A673 (cell line): ENCODE measurements at regions not wholly inside any gene's neighbourhood (a gene's known extent, or its start where the extent isn't known, plus 50 kb on each side); places are given as distances from the start of the nearest gene placed in this dataset.

Experiments used
- BruUV-seq: library from RNA; stranded (reverse); fragments of 400-500 nt; replicated peaks from 2 replicates; lab custom pipeline; 2021; lab: Mats Ljungman, UMichigan
- CTCF ChIA-PET: fragments of 300-600 bp; sonication (Branson Sonifier 250); formaldehyde crosslinking; loops from one replicate; lab custom pipeline; 2022; ENCODE audit warnings: antibody characterized with exemption; lab: Charles Lee
- POLR2A ChIA-PET: fragments of 300-600 bp; sonication (Branson Sonifier 250); formaldehyde crosslinking; loops from one replicate; lab custom pipeline; 2022; ENCODE audit warnings: antibody characterized with exemption; ENCODE audit not compliant: low non-redundant PET; lab: Charles Lee
- DNase-seq: peaks from one replicate; pipeline ENCODE4 v3.0.0-alpha.2; 2015; ENCODE audit warnings: low spot score
- H3K27ac ChIP-seq: fragments of 200-600 bp; sonication (generic); 2 replicates; pipeline ENCODE4 v1.5.1; 2016; ENCODE audit warnings: mixed run types, low read depth, mild to moderate bottlenecking, mixed read lengths, antibody characterized with exemption, low read length; ENCODE audit not compliant: poor library complexity, severe bottlenecking
- H3K27me3 ChIP-seq: fragments of 200-600 bp; sonication (generic); replicated peaks from 2 replicates; pipeline ENCODE4 v1.6.1; 2017; ENCODE audit warnings: mixed run types, low read depth, mild to moderate bottlenecking, mixed read lengths, antibody characterized with exemption, low read length; ENCODE audit not compliant: insufficient read depth, poor library complexity
- H3K36me3 ChIP-seq: fragments of 200-600 bp; sonication (generic); 2 replicates; pipeline ENCODE4 v1.6.1; 2016; ENCODE audit warnings: mixed run types, mild to moderate bottlenecking, mixed read lengths, antibody characterized with exemption, low read length; ENCODE audit not compliant: insufficient read depth, poor library complexity, severe bottlenecking
- H3K4me1 ChIP-seq: fragments of 200-600 bp; sonication (generic); 2 replicates; pipeline ENCODE4 v1.6.1; 2017; ENCODE audit warnings: mixed run types, mild to moderate bottlenecking, mixed read lengths, antibody characterized with exemption, low read length; ENCODE audit not compliant: insufficient read depth, poor library complexity, severe bottlenecking
- H3K4me3 ChIP-seq: fragments of 200-600 bp; sonication (generic); 2 replicates; pipeline ENCODE4 v1.5.1; 2016; ENCODE audit warnings: low read depth, mixed run types, mild to moderate bottlenecking, mixed read lengths, low read length; ENCODE audit not compliant: poor library complexity, severe bottlenecking
- H3K9me3 ChIP-seq: fragments of 200-600 bp; sonication (generic); 2 replicates; pipeline ENCODE4 v1.6.1; 2016; ENCODE audit warnings: mixed run types, low read depth, mild to moderate bottlenecking, mixed read lengths, antibody characterized with exemption, low read length; ENCODE audit not compliant: poor library complexity, severe bottlenecking
- CTCF ChIP-seq: fragments of 300-800, 200-600 bp; sonication (generic); conservative IDR thresholded peaks from 2 replicates; pipeline ENCODE4 v1.5.1; 2017; ENCODE audit warnings: low read depth, mild to moderate bottlenecking, antibody characterized with exemption, low read length, moderate library complexity, mixed read lengths
- EZH2 ChIP-seq: fragments of 200-600 bp; sonication (generic); IDR thresholded peaks from 2 replicates; pipeline ENCODE4 v1.6.1; 2017; ENCODE audit warnings: borderline replicate concordance, low read depth, mild to moderate bottlenecking, mixed read lengths, antibody characterized with exemption, low read length; ENCODE audit not compliant: poor library complexity, severe bottlenecking
- intact Hi-C: fragments of 100-400 bp; cut with micrococcal nuclease; formaldehyde crosslinking; loops from one replicate; pipeline ENCODE4 v1.10.0; 2022; ENCODE audit not compliant: unreplicated experiment

- Histone ChIP-seq H3K4me3 (no peak overlapping the region), H3K27me3 (no peaks in the 10 kb centered on the region), H3K36me3 (no peaks in the 10 kb centered on the region), H3K27ac (no peak overlapping the region), H3K4me1 (no peaks in the 10 kb centered on the region), H3K9me3 (no peaks in the 10 kb centered on the region)
- TF ChIP-seq EZH2 (no peak), CTCF (no peak)
- POLR2A ChIA-PET = no interaction called here
- CTCF ChIA-PET = no interaction called here
- BruUV-seq = no TSS peak
- intact Hi-C loops = no loop called here
- DNase-seq = no peak
Observed at GRCh38 chr13:106241974-106242953, 293.2 kb downstream of the EFNB2 start.

GRCh38 chr13:106238690-106239089 lies 296.8 kb downstream of the EFNB2 start:
- intact Hi-C loops = no loop called here
- no peak overlapping the region for H3K27ac ChIP-seq
- no peaks in the 10 kb centered on the region for H3K4me1 ChIP-seq
- no TSS peak for BruUV-seq
- H3K36me3 ChIP-seq = no peaks in the 10 kb centered on the region
- H3K4me3 ChIP-seq = no peak overlapping the region
- no peak for DNase-seq
- POLR2A ChIA-PET = no interaction called here
- TF ChIP-seq CTCF = no peak
- TF ChIP-seq EZH2 = no peak
- H3K9me3 ChIP-seq = no peaks in the 10 kb centered on the region
- CTCF ChIA-PET = no interaction called here
- no peaks in the 10 kb centered on the region for H3K27me3 ChIP-seq

GRCh38 chr13:106234636-106235035 lies 300.8 kb downstream of the EFNB2 start:
- ChIA-PET POLR2A (interaction anchor here (1.0 kb wide), 1 partner anchor 222 kb away, joined by 3 read pairs; no protein-coding TSS in a partner anchor), CTCF (no interaction called here)
- Histone ChIP-seq H3K36me3 (no peaks in the 10 kb centered on the region), H3K4me1 (no peaks in the 10 kb centered on the region), H3K4me3 (no peak overlapping the region), H3K9me3 (no peaks in the 10 kb centered on the region), H3K27me3 (no peaks in the 10 kb centered on the region), H3K27ac (no peak overlapping the region)
- TF ChIP-seq EZH2 = no peak
- no peak for TF ChIP-seq CTCF
- BruUV-seq = no TSS peak
- DNase-seq = no peak
- intact Hi-C loops = no loop called here
